HG03520 (cell line): ENCODE measurements at regions not wholly inside any gene's neighbourhood (a gene's known extent, or its start where the extent isn't known, plus 50 kb on each side); places are given as distances from the start of the nearest gene placed in this dataset.
"Not testable (repeated sequence)": the region's sequence is repeated elsewhere in the genome, so short reads cannot be mapped to it uniquely, and the experiment has no call there.

ENCODE experiments used
- ATAC-seq: cut with Tn5 transposase; IDR thresholded peaks from one replicate; pipeline ENCODE4 v1.9.1; 2021; ENCODE audit warnings: mild to moderate bottlenecking, moderate library complexity; ENCODE audit not compliant: unreplicated experiment

DNA sequence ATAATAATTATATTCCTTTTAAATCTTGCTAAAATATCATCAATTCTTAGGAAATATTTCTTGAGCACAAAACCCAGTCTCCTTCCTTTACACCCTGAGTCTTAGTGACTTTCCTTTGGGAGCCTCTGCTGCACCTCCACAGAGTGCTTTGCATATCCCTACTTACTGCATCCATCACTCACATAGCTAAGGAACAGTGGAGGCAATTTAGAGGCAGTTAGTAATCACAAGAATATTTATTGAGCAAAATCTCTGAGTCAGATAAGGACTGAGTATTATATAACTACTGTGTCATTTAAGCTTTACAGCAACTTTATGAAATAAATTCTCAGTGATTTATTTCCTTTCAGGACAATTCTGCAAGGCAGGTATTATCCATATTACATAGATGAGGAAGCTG is 327.7 kb downstream of the TMX3 start:
- no peak for ATAC-seq

- ATAC-seq: not testable (repeated sequence)
Measured at GRCh38 chr18:68383979-68384378, 330.9 kb downstream of the TMX3 start.

- no peak for ATAC-seq
Measured at GRCh38 chr18:68376926-68377325, 338.0 kb downstream of the TMX3 start.

DNA sequence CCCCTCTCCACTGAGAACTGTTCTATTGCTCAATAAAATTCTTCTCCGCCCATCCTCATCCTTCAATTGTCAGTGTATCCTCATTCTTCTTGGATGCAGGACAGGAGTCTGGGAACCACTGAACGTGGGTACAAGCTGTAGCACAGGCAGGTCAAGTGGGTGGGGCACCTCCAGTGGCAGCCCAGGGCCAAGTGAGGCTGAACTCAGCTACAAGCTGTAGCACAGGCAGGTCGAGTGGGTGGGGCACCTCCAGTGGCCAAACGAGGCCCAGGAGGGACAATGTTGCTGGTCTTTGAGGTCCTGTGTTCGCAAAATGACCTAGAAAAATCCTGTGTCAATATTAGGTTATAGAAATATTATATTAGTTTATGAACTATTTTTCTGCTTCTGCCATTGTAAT is 352.0 kb downstream of the TMX3 start:
- no peak for ATAC-seq

- ATAC-seq: no peak
Measured at GRCh38 chr18:68355637-68356036, 359.3 kb downstream of the TMX3 start.

DNA sequence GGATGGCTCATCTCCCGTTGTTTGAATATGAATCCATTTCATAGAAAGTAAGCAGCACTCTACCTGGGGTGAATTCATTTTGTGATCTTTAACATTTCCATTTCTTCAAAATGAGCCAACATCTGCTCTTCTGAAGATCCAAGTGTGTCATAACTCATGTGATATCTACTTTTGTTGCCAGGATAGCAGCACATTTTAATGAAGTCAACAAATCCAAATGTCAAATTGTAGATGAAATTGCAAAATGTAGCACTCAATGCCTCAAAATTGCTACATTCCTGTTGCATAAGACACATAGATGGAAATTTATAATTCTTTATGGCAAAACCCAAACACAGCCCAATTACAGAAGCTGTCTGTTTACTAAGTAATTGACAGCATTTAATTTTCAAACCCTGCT is 360.7 kb downstream of the TMX3 start:
- no peak for ATAC-seq

DNA sequence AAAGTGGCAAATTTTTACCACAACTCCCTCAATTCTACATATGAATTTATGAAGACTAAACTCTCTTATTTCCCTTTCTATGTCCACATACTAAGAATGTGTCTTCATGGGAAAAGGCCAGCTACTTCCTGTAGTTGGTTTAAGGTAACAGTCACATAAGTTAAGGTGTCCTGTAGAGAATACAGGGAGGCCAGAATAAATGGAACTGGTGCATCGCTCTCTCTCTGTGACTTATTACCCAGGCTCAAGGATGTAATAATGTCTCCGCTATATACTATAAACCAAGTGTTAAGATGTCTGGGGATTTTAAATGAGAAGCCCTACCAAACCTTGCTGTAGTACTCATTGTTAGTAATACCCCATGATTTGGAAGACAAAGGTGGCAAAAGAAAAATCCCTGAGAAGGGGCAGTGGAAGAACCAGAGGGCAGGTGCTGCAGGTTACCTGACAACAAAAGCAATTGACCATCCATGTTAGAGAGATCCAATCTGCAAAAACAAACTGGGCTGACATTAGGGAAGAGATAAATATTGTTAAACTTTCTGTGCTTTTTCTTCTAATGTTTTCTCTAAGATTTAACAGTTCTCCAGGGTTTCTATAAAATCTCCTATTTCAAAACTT is 372.8 kb downstream of the TMX3 start:
- no peak for ATAC-seq

GRCh38 chr18:68340606-68341005 is 374.3 kb downstream of the TMX3 start:
- ATAC-seq: no peak

- ATAC-seq: no peak
Measured at GRCh38 chr18:68330658-68331057, 384.2 kb downstream of the TMX3 start.

DNA sequence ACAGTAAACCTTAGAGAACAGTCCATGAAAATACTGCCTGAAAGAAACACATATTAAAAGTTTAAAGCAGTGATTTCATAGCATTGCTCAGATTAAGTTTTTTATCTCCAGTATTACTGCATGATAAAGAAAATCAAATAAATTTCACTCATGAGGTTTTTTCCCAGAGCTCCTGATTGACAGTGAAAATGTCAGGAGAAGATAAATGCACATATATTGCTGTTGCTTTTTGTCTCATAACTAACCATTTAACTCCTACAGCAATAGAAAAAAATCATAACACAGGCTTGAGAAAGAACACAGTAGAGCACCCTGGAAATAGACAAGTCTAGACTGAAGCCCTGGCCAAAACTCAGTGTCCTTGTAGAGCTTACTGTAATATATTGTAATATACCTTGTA is 391.0 kb downstream of the TMX3 start:
- no peak for ATAC-seq

DNA sequence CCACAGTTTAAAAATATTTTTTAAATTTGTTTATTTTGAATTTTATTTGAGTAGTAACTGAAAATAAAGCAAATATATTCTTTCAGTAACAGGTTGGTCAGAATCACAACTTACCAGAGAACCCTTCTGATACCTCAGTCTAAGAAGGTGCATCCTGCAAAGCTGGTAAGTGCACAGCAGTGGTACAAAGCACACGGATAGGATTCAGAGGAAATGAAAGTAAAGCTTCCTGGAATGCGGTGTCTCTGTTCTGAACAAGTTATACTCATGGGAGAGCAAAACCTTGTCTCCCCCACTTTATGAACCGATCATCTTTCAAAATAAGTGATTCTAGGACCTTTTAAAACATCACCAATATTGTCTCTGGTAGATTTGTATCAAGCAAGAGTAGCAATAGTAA is 398.3 kb downstream of the TMX3 start:
- no peak for ATAC-seq

DNA sequence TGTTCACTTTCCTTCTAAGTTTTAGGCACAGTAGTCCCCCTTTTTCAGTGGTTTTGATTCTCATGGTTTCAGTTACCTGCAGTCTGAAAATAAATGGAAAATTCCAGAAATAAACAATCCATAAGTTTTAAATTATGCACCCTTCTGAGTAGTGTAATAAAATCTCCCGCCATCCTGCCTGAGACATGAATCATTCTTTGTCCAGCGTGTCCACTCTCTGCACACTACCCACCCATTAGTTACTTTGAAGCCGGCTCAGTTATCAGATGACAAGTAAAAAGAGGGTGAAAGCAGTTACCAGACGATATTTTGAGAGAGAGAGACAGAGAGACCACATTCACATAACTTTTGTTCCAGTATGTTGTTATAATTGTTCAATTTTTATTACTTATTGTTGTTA is 400.5 kb downstream of the TMX3 start:
- no peak for ATAC-seq

DNA sequence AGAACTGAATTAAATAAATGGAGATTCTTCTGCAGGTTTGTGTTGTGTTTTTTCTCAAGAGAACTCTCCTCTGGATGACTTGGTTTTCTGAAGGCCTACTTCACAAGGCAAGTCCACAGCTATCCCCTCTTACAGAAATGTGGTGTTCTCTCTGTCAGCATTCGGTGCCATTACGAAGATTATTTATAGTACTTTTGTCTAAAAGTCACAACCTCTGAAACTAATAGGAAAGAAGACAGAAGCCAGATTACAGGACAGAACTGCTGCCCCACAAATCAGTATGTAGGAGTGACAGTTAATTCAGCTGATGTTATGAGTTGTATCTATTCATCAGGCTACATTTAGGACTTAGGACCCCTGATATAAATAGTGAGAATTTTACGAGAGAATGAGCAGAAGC is 413.5 kb downstream of the TMX3 start:
- no peak for ATAC-seq

- no peak for ATAC-seq
Measured at GRCh38 chr18:68299906-68300305, 415.0 kb downstream of the TMX3 start.

DNA sequence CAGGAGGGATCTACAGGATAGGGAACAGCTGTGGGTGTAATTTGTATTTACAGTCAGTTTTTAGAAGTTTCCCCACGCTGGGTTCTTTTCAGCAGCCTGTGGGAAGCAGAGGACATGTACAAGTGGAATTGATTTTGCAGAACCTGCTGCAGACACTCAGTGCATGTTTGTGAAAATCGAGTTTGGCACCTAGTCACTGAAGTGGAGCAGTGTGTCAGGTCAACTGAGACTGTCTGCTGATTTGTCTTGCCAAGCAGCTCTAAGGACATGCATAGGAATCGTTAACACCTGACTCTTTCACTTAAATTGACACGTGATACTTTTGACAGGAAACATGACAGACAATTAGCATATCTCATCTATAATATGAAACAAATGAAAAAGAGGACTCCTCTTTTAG is 416.6 kb downstream of the TMX3 start:
- no peak for ATAC-seq

DNA sequence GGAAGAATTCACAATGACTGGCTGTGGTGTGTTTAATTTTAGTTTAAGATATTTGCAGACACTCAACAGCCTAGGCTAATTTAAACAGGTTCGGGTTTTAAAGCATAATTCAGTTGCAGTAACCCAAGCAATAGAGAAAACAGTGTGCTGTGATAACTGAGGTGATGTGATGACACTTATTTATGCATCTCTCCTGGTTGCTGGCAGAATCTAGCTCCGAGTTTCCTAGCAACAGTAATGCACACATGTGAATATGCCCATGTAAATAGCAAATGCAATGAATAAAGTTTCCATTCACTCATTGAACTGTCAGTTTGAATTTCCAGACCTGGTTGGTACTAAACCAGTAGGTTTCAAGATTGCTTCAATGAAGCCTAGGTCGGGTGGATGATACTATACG is 426.5 kb downstream of the TMX3 start:
- no peak for ATAC-seq

GRCh38 chr18:68284236-68284780 is 430.6 kb downstream of the TMX3 start:
- ATAC-seq: no peak

GRCh38 chr18:68283834-68284233 is 431.1 kb downstream of the TMX3 start:
- ATAC-seq: no peak

GRCh38 chr18:68282232-68282631 is 432.7 kb downstream of the TMX3 start:
- no peak for ATAC-seq

DNA sequence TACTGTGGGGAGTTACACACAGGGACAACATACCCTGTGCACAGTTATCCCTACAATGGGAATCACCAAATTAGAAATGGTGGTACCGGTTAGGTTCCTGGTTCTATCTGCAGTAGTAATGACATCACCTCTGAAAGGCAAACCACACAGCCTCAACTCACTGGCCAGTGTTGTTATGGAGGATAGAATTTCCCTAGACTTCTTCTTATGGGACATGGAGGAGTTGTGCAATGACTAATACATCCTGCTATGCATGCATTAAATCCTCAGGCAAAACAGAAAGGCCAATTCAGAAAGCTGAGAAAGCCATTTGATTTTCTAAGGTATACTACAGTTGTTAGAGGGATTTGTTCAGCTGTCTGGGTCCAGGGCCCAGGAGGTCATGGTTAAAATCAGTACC is 439.3 kb downstream of the TMX3 start:
- ATAC-seq: no peak

- ATAC-seq: no peak
Measured at GRCh38 chr18:68270017-68270416, 444.9 kb downstream of the TMX3 start.

- ATAC-seq: no peak
Measured at GRCh38 chr18:68267583-68267982, 447.3 kb downstream of the TMX3 start.

DNA sequence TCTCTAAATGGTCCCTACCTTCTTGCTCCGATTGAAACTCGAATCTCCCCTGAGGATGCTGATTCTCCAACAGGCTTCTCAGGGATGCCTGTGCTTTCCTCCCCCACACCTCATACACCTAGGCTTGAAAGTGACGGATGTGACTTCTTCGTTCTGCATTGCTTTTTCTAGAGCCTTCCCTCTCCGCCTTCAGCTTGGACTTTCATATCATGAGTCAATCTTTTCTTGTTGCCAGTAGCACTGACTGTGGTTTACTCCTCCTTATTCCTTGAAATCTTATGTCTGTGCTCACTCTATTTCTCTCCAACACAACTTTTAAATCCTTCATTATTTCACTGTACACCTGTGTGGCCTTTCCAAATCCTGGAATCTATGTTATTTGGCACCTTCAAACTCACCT is 451.4 kb downstream of the TMX3 start:
- no peak for ATAC-seq
